Gastroesophageal sphincter (tissue), 4 donors: ENCODE measurements at regions not wholly inside any gene's neighbourhood (a gene's known extent, or its start where the extent isn't known, plus 50 kb on each side); places are given as distances from the start of the nearest gene placed in this dataset.

Source experiments
- ATAC-seq: fragments of 150-250 bp; one replicate; pipeline ENCODE4 v1.9.1; 2016; ENCODE audit warnings: mild to moderate bottlenecking, moderate library complexity
- H3K27ac ChIP-seq, 4 donors: fragments of 200-600 bp; sonication (generic) in 3 of 4; 1 replicate in 3 of 4; 2 replicates in 1 of 4; pipeline ENCODE4 v1.5.1; 2016 to 2019
- H3K27me3 ChIP-seq: fragments of 200-600 bp; sonication (generic); one replicate; pipeline ENCODE4 v1.5.1; 2019
- H3K36me3 ChIP-seq, 2 donors: fragments of 200-600 bp; sonication (generic); one replicate each; pipeline ENCODE4 v1.5.1; 2019; ENCODE audit warnings: control low read depth in 1 of 2
- H3K4me1 ChIP-seq, 3 donors: fragments of 200-600 bp; sonication (generic); 1 replicate in 2 of 3; 2 replicates in 1 of 3; pipeline ENCODE4 v1.5.1; 2016 to 2019; ENCODE audit warnings: control low read depth in 2 of 3
- H3K4me3 ChIP-seq, 2 donors: fragments of 200-600 bp; sonication (generic); one replicate each; pipeline ENCODE4 v1.5.1; 2019; ENCODE audit warnings: mild to moderate bottlenecking in 1 of 2, moderate library complexity in 1 of 2
- H3K9me3 ChIP-seq, 3 donors: fragments of 200-600 bp; sonication (generic); one replicate each; pipeline ENCODE4 v1.5.1; 2017 to 2019; ENCODE audit warnings: control low read depth in 2 of 3
- EP300 ChIP-seq: sonication (generic); formaldehyde crosslinking; IDR thresholded peaks from one replicate; pipeline ENCODE4 v1.6.1; 2017; ENCODE audit warnings: antibody characterized with exemption, mild to moderate bottlenecking
- POLR2A ChIP-seq, 2 donors: fragments of 450-650 bp; IDR thresholded peaks; one replicate each; pipeline ENCODE4 v1.6.1; 2017; ENCODE audit warnings: antibody characterized with exemption in 2 of 2, mild to moderate bottlenecking in 2 of 2, moderate library complexity in 1 of 2
- POLR2AphosphoS5 ChIP-seq: sonication (generic); formaldehyde crosslinking; IDR thresholded peaks from one replicate; pipeline ENCODE4 v1.6.1; 2017; ENCODE audit warnings: antibody characterized with exemption
- WGBS, 2 donors: methylation state at CpG; one replicate each; pipeline ENCODE4 v1.1.5; 2018; ENCODE audit warnings: low coverage in 1 of 2; 5-methylcytosine and 5-hydroxymethylcytosine counted together
- TF ChIP-seq, protein P1 (sequence below), 4 experiments: fragments of 200-600 bp in 2 of 4; fragments of 450-650 bp in 2 of 4; sonication (generic) in 1 of 4; IDR thresholded peaks; one replicate each; pipeline ENCODE4 v1.5.1; 2017 to 2019; ENCODE audit warnings: antibody characterized with exemption in 4 of 4, mild to moderate bottlenecking in 2 of 4, moderate library complexity in 2 of 4

GRCh38 chr7:49088017-49088416 is 163.7 kb downstream of the CDC14C start:
- Histone ChIP-seq H3K27ac (no peak overlapping the region), H3K36me3 (no peaks in the 10 kb centered on the region), H3K27me3 (no peaks in the 10 kb centered on the region), H3K9me3 (no peaks in the 10 kb centered on the region), H3K4me1 (no peaks in the 10 kb centered on the region), H3K4me3 (no peak overlapping the region)
- TF ChIP-seq POLR2A (IDR thresholded peaks at IDR 0.05) (no peak), EP300 (no peak), POLR2AphosphoS5 (no peak)
- TF ChIP-seq, protein P1, sequence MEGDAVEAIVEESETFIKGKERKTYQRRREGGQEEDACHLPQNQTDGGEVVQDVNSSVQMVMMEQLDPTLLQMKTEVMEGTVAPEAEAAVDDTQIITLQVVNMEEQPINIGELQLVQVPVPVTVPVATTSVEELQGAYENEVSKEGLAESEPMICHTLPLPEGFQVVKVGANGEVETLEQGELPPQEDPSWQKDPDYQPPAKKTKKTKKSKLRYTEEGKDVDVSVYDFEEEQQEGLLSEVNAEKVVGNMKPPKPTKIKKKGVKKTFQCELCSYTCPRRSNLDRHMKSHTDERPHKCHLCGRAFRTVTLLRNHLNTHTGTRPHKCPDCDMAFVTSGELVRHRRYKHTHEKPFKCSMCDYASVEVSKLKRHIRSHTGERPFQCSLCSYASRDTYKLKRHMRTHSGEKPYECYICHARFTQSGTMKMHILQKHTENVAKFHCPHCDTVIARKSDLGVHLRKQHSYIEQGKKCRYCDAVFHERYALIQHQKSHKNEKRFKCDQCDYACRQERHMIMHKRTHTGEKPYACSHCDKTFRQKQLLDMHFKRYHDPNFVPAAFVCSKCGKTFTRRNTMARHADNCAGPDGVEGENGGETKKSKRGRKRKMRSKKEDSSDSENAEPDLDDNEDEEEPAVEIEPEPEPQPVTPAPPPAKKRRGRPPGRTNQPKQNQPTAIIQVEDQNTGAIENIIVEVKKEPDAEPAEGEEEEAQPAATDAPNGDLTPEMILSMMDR (IDR thresholded peaks at IDR 0.05), result no peak
- ATAC-seq, result no peak

- Histone ChIP-seq H3K4me3 (no peak overlapping the region), H3K9me3 (no peaks in the 10 kb centered on the region), H3K27ac (no peak overlapping the region), H3K27me3 (no peaks in the 10 kb centered on the region), H3K4me1 (no peaks in the 10 kb centered on the region), H3K36me3 (no peaks in the 10 kb centered on the region)
- TF ChIP-seq EP300, result no peak
- TF ChIP-seq, protein P1 (IDR thresholded peaks at IDR 0.05), result no peak
- no peak for TF ChIP-seq POLR2AphosphoS5
- no peak for TF ChIP-seq POLR2A (IDR thresholded peaks at IDR 0.05)
- no peak for ATAC-seq
- WGBS, 2 donors, result 18 to 38% methylated on average over 1 to 2 of the region's 2 CpGs
Measured at GRCh38 chr7:49089717-49090116, 165.4 kb downstream of the CDC14C start.

DNA sequence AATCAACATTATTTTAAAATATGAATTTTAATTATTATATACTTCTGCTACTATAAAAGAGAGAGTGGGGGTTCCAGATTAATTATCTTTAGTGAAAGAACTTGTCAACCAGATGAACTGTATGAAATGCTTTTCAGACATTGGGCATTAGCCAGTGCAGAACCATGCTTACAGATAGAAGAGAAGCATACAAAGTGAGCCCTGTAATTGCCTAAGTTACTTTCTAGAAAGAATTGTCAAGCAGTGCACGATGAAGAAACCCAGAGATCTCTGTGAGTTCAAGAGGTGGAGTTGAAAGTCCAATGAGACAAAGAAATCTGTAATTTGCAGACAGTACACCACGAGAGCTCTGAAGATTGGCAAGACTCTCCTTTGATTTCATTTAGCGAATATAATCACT is 166.7 kb downstream of the CDC14C start:
- no peak for TF ChIP-seq POLR2A (IDR thresholded peaks at IDR 0.05)
- TF ChIP-seq EP300, result no peak
- no peak for TF ChIP-seq POLR2AphosphoS5
- no peak for ATAC-seq
- Histone ChIP-seq H3K36me3 (no peaks in the 10 kb centered on the region), H3K4me1 (no peaks in the 10 kb centered on the region), H3K27me3 (no peaks in the 10 kb centered on the region), H3K27ac (no peak overlapping the region), H3K4me3 (no peak overlapping the region), H3K9me3 (no peaks in the 10 kb centered on the region)
- 43 to 50% methylated on average over 2 to 3 of the region's 3 CpGs for WGBS, 2 donors

GRCh38 chr7:49091519-49091918 is 167.2 kb downstream of the CDC14C start:
- 66 to 71% methylated on average over 2 of the region's 2 CpGs for WGBS, 2 donors
- no peaks in the 10 kb centered on the region for H3K27me3 ChIP-seq
- H3K9me3 ChIP-seq, result no peaks in the 10 kb centered on the region
- H3K27ac ChIP-seq, result no peak overlapping the region
- no peaks in the 10 kb centered on the region for H3K4me1 ChIP-seq
- TF ChIP-seq POLR2AphosphoS5, result no peak
- TF ChIP-seq, protein P1 (IDR thresholded peaks at IDR 0.05), result no peak
- no peak for TF ChIP-seq POLR2A (IDR thresholded peaks at IDR 0.05)
- TF ChIP-seq EP300, result no peak
- no peak for ATAC-seq
- no peaks in the 10 kb centered on the region for H3K36me3 ChIP-seq
- no peak overlapping the region for H3K4me3 ChIP-seq

- no peaks in the 10 kb centered on the region for H3K4me1 ChIP-seq
- 40 to 100% methylated on average over 1 of the region's 1 CpG for WGBS, 2 donors
- no peak for ATAC-seq
Measured at GRCh38 chr7:49093218-49093617, 168.9 kb downstream of the CDC14C start.

More at GRCh38 chr7:49093218-49093617, 168.9 kb downstream of the CDC14C start:
- no peak overlapping the region for H3K27ac ChIP-seq
- H3K9me3 ChIP-seq, result no peaks in the 10 kb centered on the region
- H3K4me3 ChIP-seq, result no peak overlapping the region
- H3K27me3 ChIP-seq, result no peaks in the 10 kb centered on the region
- TF ChIP-seq EP300 (no peak), POLR2A (IDR thresholded peaks at IDR 0.05) (no peak), POLR2AphosphoS5 (no peak)
- TF ChIP-seq, protein P1 (IDR thresholded peaks at IDR 0.05), result no peak
- no peaks in the 10 kb centered on the region for H3K36me3 ChIP-seq
